Hepatocyte (in vitro differentiated cells): ENCODE measurements at regions not wholly inside any gene's neighbourhood (a gene's known extent, or its start where the extent isn't known, plus 50 kb on each side); places are given as distances from the start of the nearest gene placed in this dataset.

Experiments used
- DNase-seq: peaks from one replicate; pipeline ENCODE4 v3.0.0-alpha.2; 2016; ENCODE audit warnings: low spot score
- H2AFZ ChIP-seq: fragments of 200-600 bp; sonication (generic); 2 replicates; pipeline ENCODE4 v1.6.0; 2016; ENCODE audit warnings: antibody characterized with exemption, mild to moderate bottlenecking
- H3K27ac ChIP-seq: fragments of 200-600 bp; sonication (generic); 2 replicates; pipeline ENCODE4 v1.5.1; 2016; ENCODE audit warnings: mild to moderate bottlenecking
- H3K27me3 ChIP-seq: fragments of 200-600 bp; sonication (generic); 2 replicates; pipeline ENCODE4 v1.6.1; 2016
- H3K36me3 ChIP-seq: fragments of 200-600 bp; sonication (generic); replicated peaks from 2 replicates; pipeline ENCODE4 v1.5.1; 2016; ENCODE audit warnings: low read depth; ENCODE audit not compliant: insufficient read depth
- H3K4me1 ChIP-seq: fragments of 200-600 bp; sonication (generic); 2 replicates; pipeline ENCODE4 v1.5.1; 2016; ENCODE audit warnings: mild to moderate bottlenecking, moderate library complexity; ENCODE audit not compliant: insufficient read depth
- H3K4me2 ChIP-seq: fragments of 200-600 bp; sonication (generic); 2 replicates; pipeline ENCODE4 v1.6.0; 2016
- H3K4me3 ChIP-seq: fragments of 200-600 bp; sonication (generic); 2 replicates; pipeline ENCODE4 v1.5.1; 2016; ENCODE audit warnings: mild to moderate bottlenecking
- H3K79me2 ChIP-seq: fragments of 200-600 bp; sonication (generic); 2 replicates; pipeline ENCODE4 v1.6.0; 2017; ENCODE audit warnings: mild to moderate bottlenecking
- H3K9me2 ChIP-seq: fragments of 200-600 bp; sonication (generic); replicated peaks from 2 replicates; pipeline ENCODE4 v1.6.0; 2017; ENCODE audit warnings: mild to moderate bottlenecking; ENCODE audit not compliant: insufficient read depth
- H3K9me3 ChIP-seq: fragments of 200-600 bp; sonication (generic); 2 replicates; pipeline ENCODE4 v1.5.1; 2016; ENCODE audit warnings: low read depth, mild to moderate bottlenecking
- H4K20me1 ChIP-seq: fragments of 200-600 bp; sonication (generic); 2 replicates; pipeline ENCODE4 v1.6.0; 2016; ENCODE audit warnings: mild to moderate bottlenecking; ENCODE audit not compliant: insufficient read depth, poor library complexity, severe bottlenecking
- CTCF ChIP-seq: fragments of 200-600 bp; sonication (generic); IDR thresholded peaks from 2 replicates; pipeline ENCODE4 v1.5.1; 2016; ENCODE audit warnings: antibody characterized with exemption, mild to moderate bottlenecking; ENCODE audit not compliant: poor library complexity
- EZH2 ChIP-seq: fragments of 200-600 bp; sonication (generic); IDR thresholded peaks from 2 replicates; pipeline ENCODE4 v1.6.1; 2016; ENCODE audit warnings: antibody characterized with exemption, mild to moderate bottlenecking, borderline replicate concordance
- EZH2phosphoT487 ChIP-seq: fragments of 200-600 bp; sonication (generic); IDR thresholded peaks from one replicate; pipeline ENCODE4 v1.6.1; 2018; ENCODE audit warnings: antibody characterized with exemption, mild to moderate bottlenecking, low read depth, moderate library complexity; ENCODE audit not compliant: unreplicated experiment, severe bottlenecking
- WGBS: methylation state at CpG from one replicate; pipeline ENCODE4 v1.1.6; 2016; ENCODE audit warnings: low lambda C conversion rate; ENCODE audit errors: missing lambda C conversion rate; 5-methylcytosine and 5-hydroxymethylcytosine counted together

GRCh38 chr1:60913039-60913438 lies 169.3 kb upstream of the NFIA start:
- Histone ChIP-seq H3K9me3 (no peaks in the 10 kb centered on the region), H3K4me3 (no peak overlapping the region), H3K27ac (no peak overlapping the region), H3K27me3 (no peaks in the 10 kb centered on the region), H2AFZ (no peak overlapping the region), H4K20me1 (no peaks in the 10 kb centered on the region), H3K4me2 (no peak overlapping the region), H3K36me3 (no peaks in the 10 kb centered on the region), H3K79me2 (no peaks in the 10 kb centered on the region), H3K9me2 (no peaks in the 10 kb centered on the region), H3K4me1 (no peaks in the 10 kb centered on the region)
- DNase-seq, result no peak
- WGBS, result 95% methylated on average over 3 of the region's 3 CpGs
- no peak for TF ChIP-seq CTCF
- TF ChIP-seq EZH2phosphoT487, result no peak
- TF ChIP-seq EZH2, result no peak

GRCh38 chr1:60911966-60912697 lies 170.2 kb upstream of the NFIA start:
- H3K4me3 ChIP-seq, result no peak overlapping the region
- no peaks in the 10 kb centered on the region for H3K36me3 ChIP-seq
- H2AFZ ChIP-seq, result no peak overlapping the region
- 57% methylated on average over 9 of the region's 9 CpGs for WGBS
- no peak overlapping the region for H3K4me2 ChIP-seq
- DNase-seq, result no peak
- H3K4me1 ChIP-seq, result no peaks in the 10 kb centered on the region
- H3K9me3 ChIP-seq, result no peaks in the 10 kb centered on the region
- no peak overlapping the region for H3K27ac ChIP-seq
- H3K9me2 ChIP-seq, result no peaks in the 10 kb centered on the region
- TF ChIP-seq CTCF (no peak), EZH2 (no peak), EZH2phosphoT487 (no peak)
- H4K20me1 ChIP-seq, result no peaks in the 10 kb centered on the region
- H3K79me2 ChIP-seq, result no peaks in the 10 kb centered on the region
- no peaks in the 10 kb centered on the region for H3K27me3 ChIP-seq

DNA sequence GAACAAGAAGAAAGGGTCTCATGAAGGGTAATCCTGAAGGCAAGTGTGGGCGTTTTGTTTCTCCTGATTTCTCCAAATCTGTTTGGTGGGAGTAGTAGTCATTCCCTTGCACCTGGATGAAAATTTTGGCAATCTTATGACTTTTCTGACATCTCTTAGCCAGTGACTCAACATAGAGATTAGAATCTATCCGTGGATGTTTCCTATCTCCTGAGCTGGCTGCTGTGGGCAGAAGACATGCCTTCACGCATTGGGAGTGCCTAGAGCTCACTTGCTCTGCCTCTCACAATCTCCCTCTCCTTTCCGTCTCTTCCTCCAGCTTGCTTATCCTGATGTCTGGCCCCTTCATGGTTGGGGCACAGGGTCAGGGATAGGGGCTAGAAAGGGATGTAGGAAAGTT lies 174.2 kb upstream of the NFIA start:
- no peaks in the 10 kb centered on the region for H3K27me3 ChIP-seq
- no peak overlapping the region for H3K4me2 ChIP-seq
- peaks cover 4% of the 10 kb centered on the region for H3K9me2 ChIP-seq
- no peaks in the 10 kb centered on the region for H3K9me3 ChIP-seq
- H3K27ac ChIP-seq, result no peak overlapping the region
- H4K20me1 ChIP-seq, result no peaks in the 10 kb centered on the region
- WGBS, result 75% methylated on average over 4 of the region's 4 CpGs
- no peak overlapping the region for H2AFZ ChIP-seq
- H3K79me2 ChIP-seq, result no peaks in the 10 kb centered on the region
- peaks cover 4% of the 10 kb centered on the region for H3K4me1 ChIP-seq
- H3K4me3 ChIP-seq, result no peak overlapping the region
- no peaks in the 10 kb centered on the region for H3K36me3 ChIP-seq
- DNase-seq, result no peak
- TF ChIP-seq CTCF (no peak), EZH2 (no peak), EZH2phosphoT487 (no peak)
